GM18861 (cell line): ENCODE measurements at regions not wholly inside any gene's neighbourhood (a gene's known extent, or its start where the extent isn't known, plus 50 kb on each side); places are given as distances from the start of the nearest gene placed in this dataset.

Experiments used
- ATAC-seq: cut with Tn5 transposase; IDR thresholded peaks from one replicate; pipeline ENCODE4 v1.9.1; 2021; ENCODE audit not compliant: unreplicated experiment

DNA sequence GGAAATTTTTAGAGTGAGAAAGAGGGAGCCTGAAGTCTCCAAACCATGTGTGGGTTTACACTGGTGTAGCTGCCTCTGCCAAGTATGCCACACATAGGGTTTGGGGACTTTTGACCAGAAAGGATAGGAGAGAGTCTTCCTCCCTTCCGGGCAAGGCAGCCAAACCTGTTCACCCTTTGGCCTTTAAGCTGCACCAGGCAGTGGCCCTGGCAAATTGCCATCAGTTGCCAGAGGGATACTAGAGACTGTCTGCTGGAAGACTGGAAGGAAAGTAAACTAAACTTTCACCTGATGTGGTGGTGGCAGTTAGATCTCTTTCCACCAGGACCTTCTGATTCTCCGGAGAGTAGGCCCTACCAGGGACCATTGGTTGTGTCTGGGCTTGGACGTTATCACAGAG lies 1263.2 kb downstream of the FAM181B start:
- no peak for ATAC-seq

- ATAC-seq: no peak
These were observed 1273.8 kb downstream of the FAM181B start for GRCh38 chr11:81459766-81460306.

DNA sequence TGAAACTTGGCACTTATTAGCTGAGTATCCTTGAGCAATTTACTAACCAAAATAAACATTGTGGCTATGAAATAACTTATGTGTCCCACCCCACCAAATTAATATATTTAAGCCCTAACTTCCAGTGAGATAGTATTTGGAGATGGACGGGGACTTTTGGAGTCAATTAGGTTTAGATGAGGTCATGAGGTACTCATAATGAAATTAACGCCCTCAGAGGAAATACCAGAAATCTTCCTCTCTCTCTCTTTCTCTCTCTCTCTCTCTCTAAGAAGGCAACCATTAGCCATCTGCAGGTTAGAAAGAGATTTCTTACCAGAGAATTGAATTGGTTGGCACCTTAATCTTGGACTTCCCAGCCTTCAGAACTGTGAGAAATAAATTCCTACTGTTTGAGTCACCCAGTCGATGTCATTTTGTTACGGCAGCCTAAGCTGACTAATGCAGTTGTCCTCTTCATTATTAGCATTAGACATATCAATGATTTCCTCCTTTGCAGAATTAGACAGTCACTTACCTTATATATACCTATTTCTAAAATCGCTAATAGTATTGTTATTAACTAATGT lies 1284.0 kb downstream of the FAM181B start:
- ATAC-seq: no peak

- no peak for ATAC-seq
These were observed 1289.4 kb downstream of the FAM181B start for GRCh38 chr11:81444297-81444696.

- no peak for ATAC-seq
These were observed 1301.3 kb downstream of the FAM181B start for GRCh38 chr11:81432333-81432732.

DNA sequence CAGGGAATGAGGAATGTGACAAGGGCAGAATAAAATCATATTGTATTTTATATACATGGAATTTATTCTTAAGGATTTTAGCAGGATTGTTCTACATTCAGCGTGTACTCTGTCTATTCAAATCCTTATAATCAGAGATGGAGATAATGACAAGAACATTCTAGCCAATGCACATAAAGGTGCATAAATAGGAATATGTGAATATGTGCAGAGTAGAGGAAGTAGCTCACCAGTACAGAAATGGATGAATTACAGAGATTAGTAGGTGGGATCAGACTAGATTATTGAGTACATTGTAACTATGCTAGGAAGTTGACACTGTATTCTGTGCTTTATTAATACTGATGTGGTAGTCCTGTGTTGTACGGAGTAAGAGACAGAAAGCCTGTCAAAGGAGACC lies 1308.8 kb downstream of the FAM181B start:
- no peak for ATAC-seq

GRCh38 chr11:81422402-81422801 lies 1311.3 kb downstream of the FAM181B start:
- ATAC-seq: no peak

- ATAC-seq: no peak
These were observed 1312.3 kb downstream of the FAM181B start for GRCh38 chr11:81421251-81421860.

- ATAC-seq: no peak
These were observed 1312.9 kb downstream of the FAM181B start for GRCh38 chr11:81420668-81421250.

GRCh38 chr11:81397316-81397715 lies 1336.3 kb downstream of the FAM181B start:
- no peak for ATAC-seq

DNA sequence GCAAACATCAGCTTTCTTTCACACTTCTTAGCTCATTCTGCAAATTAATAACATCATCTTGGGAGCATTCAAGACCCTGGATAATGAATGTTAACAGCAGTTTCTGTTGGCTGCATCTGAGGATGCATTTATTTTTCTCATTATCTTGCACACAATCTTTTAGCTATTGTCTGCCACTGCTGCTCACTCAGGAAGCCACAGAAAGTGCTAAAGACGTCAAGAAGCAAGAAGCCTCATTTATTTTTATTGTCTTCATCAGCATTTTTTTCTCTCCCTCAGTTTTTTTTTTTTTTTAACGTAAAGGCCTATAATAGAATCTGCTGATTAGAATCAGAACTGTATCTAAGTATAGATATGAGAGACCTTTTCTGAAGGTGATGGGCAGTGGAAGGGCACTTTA lies 1339.4 kb downstream of the FAM181B start:
- no peak for ATAC-seq

GRCh38 chr11:81388326-81388725 lies 1345.3 kb downstream of the FAM181B start:
- no peak for ATAC-seq

GRCh38 chr11:81380395-81380794 lies 1353.3 kb downstream of the FAM181B start:
- no peak for ATAC-seq

DNA sequence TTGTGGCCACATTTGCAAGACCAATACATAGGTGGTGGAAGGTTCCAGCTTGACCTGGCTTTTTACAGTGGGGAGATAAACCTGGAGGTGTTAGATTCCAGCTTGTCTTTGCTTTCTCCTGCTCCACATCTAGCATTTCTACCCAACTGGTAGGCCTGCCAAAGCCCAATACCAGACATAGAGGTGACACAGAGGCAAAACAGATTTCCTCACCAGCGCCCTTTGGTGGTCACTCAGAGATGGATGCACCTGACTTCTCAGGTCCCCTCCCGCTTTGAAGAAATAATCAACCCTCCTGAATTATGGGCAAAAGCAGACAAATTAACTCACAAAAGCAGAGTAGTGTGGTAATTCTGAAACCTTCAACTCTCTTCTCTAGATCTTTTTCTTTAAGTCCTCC lies 1356.2 kb downstream of the FAM181B start:
- no peak for ATAC-seq

- ATAC-seq: no peak
These were observed 1359.7 kb downstream of the FAM181B start for GRCh38 chr11:81373986-81374385.

- ATAC-seq: no peak
These were observed 1365.5 kb downstream of the FAM181B start for GRCh38 chr11:81368192-81368591.

- no peak for ATAC-seq
These were observed 1368.2 kb downstream of the FAM181B start for GRCh38 chr11:81365496-81365895.

DNA sequence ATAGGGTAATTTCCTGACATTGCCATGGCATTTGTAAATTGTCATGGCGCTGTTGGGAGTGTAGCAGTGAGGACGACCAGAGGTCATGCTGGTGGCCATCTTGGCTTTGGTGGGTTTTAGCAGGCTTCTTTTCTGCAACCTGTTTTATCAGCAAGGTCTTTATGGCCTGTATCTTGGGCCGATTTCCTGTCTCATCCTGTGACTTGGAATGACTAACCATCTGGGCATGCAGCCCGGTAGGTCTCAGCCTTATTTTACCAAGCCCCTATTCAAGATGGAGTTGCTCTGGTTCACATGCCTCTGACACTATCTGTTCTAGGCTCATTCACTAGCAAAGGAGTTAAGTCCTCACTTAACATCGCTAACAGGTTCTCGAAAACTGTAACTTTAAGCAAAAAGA lies 1374.2 kb downstream of the FAM181B start:
- no peak for ATAC-seq

DNA sequence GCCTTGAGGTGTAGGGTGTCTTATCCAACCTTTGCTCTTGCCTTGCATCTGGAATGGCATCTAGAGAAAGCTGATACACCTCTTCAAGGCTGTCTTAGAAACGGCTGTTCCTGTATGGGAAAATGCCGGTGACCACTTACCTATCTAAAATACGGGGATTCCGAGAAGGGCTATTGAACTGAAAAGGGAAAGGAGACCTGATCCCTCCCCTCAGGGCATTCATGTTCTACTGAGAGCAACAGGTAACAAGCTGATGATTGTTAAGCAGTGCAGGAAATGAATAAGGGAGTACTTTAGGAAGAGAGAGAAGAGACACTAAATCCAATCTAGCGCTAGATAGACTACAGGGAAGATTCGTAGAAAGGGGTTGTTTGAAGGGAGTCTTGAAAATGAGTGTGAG lies 1388.1 kb downstream of the FAM181B start:
- no peak for ATAC-seq

DNA sequence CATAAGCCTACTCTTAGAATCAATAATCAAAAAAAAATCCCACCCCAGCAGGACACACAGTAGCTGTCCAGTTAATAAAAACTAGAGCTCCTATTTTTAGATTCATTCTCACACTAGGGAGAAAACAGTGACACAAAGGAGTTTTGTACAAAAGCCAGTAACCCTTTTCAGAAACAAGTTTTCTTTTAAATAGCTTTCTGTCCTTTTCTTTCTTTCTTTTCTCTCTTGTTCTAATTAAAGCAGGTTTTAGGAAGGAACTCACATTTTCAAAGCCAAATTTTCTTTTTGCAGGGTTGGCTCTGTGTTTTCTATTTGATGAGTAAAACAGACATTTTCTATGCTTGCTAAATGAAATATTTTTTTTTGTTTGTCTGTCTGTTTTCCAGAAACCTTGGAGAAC lies 1390.7 kb downstream of the FAM181B start:
- ATAC-seq: no peak

DNA sequence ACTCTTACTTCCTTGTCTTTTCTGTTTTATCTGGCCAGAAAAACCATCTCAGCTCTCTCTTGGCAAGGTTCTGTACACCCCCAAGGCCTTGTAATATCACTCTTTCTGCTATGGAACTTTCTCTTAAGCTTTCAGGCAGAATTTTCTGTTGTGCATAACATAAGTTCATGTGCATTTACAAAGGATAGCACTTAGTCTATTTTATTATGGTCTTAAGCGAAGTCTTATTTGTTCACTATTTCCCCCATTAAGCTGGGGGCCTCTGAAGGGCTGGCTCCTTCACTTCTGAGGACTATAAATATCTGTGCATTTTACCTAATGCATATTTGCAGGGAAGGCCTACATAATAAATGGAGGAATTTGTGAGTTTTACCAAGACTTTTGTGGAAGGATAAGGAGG lies 1393.4 kb downstream of the FAM181B start:
- no peak for ATAC-seq

GRCh38 chr11:81339521-81339920 lies 1394.1 kb downstream of the FAM181B start:
- no peak for ATAC-seq

DNA sequence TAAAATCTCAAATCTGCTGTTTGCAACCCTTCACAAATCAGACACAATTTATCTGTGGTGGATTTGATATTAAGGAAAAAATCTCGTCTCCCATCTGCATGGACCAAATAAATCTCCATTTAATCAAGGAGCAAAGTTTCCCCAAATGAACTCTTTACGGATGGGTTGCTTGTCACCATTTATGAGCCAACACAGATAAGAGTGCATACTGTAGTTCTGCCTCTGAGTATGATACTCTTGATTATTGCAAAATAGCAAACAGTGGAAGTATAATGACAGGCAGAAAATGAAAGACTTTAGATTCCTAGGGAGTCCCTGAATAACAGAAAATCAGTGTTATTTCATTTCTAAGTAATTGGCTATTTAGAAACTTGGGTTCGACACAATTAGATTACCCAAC lies 1395.9 kb downstream of the FAM181B start:
- ATAC-seq: no peak
